ENCODE measurements at regions not wholly inside any gene's neighbourhood (a gene's known extent, or its start where the extent isn't known, plus 50 kb on each side); places are given as distances from the start of the nearest gene placed in this dataset.

DNA sequence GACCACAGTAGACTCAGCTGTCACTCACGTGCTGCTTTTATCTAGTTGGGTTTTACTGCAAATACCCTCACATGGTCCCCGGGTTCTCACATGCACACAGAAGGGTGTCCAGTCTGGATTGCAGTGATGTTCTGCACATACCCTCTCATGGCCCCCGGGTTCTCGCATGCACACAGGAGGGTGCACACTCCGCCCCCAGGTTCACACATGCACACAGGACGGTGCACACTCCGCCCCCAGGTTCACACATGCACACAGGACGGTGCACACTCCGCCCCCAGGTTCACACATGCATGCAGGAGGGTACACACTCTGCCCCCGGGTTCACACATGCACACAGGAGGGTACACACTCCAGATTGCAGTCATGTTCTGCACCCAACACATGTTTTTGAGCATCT lies 224.3 kb downstream of the ERMARD start:
- 83% methylated on average over 9 of the region's 10 CpGs for WGBS (ENCODE audit: insufficient coverage)
- H4K20me1 ChIP-seq (ENCODE audit: insufficient read depth, low read length) = no peaks in the 10 kb centered on the region
- no peak overlapping the region for H3K4me2 ChIP-seq (replicated peaks; ENCODE audit: extremely low read depth, low read length, poor library complexity, severe bottlenecking)
- no peak overlapping the region for H3K27ac ChIP-seq (ENCODE audit: low read depth in 1 of 2, low read length in 2 of 2)
- H3K4me3 ChIP-seq (replicated peaks in 1 of 3; ENCODE audit: low read depth in 2 of 3, low read length in 3 of 3) = no peak overlapping the region
- Mint-ChIP-seq H3K4me3 (no peak overlapping the region), H3K27me3 (ENCODE audit: low read depth in 3 of 3) (peaks cover 3 to 12% (median 6%) of the 10 kb centered on the region in 3 donors), H3K4me1 (peaks cover 3% of the 10 kb centered on the region), H3K27ac (no peak overlapping the region), H3K36me3 (no peaks in the 10 kb centered on the region), H3K9me3 (no peaks in the 10 kb centered on the region)
- no peak overlapping the region for H2AFZ ChIP-seq (ENCODE audit: insufficient read depth, low read depth, low read length, poor library complexity, severe bottlenecking)
- TF ChIP-seq, protein P1, sequence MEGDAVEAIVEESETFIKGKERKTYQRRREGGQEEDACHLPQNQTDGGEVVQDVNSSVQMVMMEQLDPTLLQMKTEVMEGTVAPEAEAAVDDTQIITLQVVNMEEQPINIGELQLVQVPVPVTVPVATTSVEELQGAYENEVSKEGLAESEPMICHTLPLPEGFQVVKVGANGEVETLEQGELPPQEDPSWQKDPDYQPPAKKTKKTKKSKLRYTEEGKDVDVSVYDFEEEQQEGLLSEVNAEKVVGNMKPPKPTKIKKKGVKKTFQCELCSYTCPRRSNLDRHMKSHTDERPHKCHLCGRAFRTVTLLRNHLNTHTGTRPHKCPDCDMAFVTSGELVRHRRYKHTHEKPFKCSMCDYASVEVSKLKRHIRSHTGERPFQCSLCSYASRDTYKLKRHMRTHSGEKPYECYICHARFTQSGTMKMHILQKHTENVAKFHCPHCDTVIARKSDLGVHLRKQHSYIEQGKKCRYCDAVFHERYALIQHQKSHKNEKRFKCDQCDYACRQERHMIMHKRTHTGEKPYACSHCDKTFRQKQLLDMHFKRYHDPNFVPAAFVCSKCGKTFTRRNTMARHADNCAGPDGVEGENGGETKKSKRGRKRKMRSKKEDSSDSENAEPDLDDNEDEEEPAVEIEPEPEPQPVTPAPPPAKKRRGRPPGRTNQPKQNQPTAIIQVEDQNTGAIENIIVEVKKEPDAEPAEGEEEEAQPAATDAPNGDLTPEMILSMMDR (IDR thresholded peaks at IDR 0.05) = no peak
- intact Hi-C loops (cut with micrococcal nuclease) = no loop called here
- H3K27me3 ChIP-seq (ENCODE audit: control insufficient read depth in 2 of 2, insufficient read depth in 2 of 2, low read length in 2 of 2) = no peaks in the 10 kb centered on the region
- H3K36me3 ChIP-seq (replicated peaks in 1 of 2; ENCODE audit: control insufficient read depth in 1 of 2, insufficient read depth in 2 of 2, low read length in 2 of 2) = no peaks in the 10 kb centered on the region
- no peaks in the 10 kb centered on the region for H3K9me3 ChIP-seq (replicated peaks in 1 of 2; ENCODE audit: control insufficient read depth in 1 of 2, insufficient read depth in 1 of 2, low read length in 2 of 2)
- no peak for DNase-seq
- H3K4me1 ChIP-seq (ENCODE audit: control insufficient read depth in 1 of 2, insufficient read depth in 2 of 2, low read length in 2 of 2) = no peaks in the 10 kb centered on the region
- no peak overlapping the region for H3K9ac ChIP-seq (ENCODE audit: insufficient read depth, low read length, poor library complexity, severe bottlenecking)
- no peaks in the 10 kb centered on the region for H3K79me2 ChIP-seq (ENCODE audit: insufficient read depth, low read length)

DNA sequence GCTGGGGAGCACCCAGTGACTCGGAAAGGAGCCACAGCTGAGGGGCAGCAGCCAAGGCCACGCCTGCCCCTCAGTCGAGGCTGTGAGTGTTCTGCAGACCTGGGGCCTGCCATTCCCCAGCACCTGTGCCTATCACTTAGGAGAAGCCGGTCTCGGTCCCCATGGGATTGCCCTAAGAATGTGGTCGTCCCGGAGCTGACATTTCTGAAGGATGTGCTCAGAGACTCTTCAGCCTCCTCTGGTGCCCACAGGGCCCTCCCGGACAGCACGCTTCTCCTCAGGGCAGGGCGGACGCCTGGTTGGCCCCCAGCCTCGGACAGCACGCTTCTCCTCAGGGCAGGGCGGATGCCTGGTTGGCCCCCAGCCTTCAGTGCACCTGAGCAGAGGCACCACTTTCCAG lies 223.9 kb downstream of the ERMARD start:
- Mint-ChIP-seq H3K27me3 (ENCODE audit: low read depth in 3 of 3) (peaks cover 3 to 12% (median 6%) of the 10 kb centered on the region in 3 donors), H3K4me3 (no peak overlapping the region), H3K4me1 (peaks cover 3% of the 10 kb centered on the region), H3K36me3 (no peaks in the 10 kb centered on the region), H3K27ac (no peak overlapping the region), H3K9me3 (no peaks in the 10 kb centered on the region)
- TF ChIP-seq, protein P1 (IDR thresholded peaks at IDR 0.05) = no peak
- no peaks in the 10 kb centered on the region for H3K36me3 ChIP-seq (replicated peaks in 1 of 2; ENCODE audit: control insufficient read depth in 1 of 2, insufficient read depth in 2 of 2, low read length in 2 of 2)
- no peaks in the 10 kb centered on the region for H3K79me2 ChIP-seq (ENCODE audit: insufficient read depth, low read length)
- 88% methylated on average over 14 of the region's 14 CpGs for WGBS (ENCODE audit: insufficient coverage)
- no peak overlapping the region for H2AFZ ChIP-seq (ENCODE audit: insufficient read depth, low read depth, low read length, poor library complexity, severe bottlenecking)
- no peak overlapping the region for H3K4me2 ChIP-seq (replicated peaks; ENCODE audit: extremely low read depth, low read length, poor library complexity, severe bottlenecking)
- DNase-seq = no peak
- no peak overlapping the region for H3K9ac ChIP-seq (ENCODE audit: insufficient read depth, low read length, poor library complexity, severe bottlenecking)
- no peaks in the 10 kb centered on the region for H3K27me3 ChIP-seq (ENCODE audit: control insufficient read depth in 2 of 2, insufficient read depth in 2 of 2, low read length in 2 of 2)
- intact Hi-C loops (cut with micrococcal nuclease) = no loop called here
- H3K4me3 ChIP-seq (replicated peaks in 1 of 3; ENCODE audit: low read depth in 2 of 3, low read length in 3 of 3) = no peak overlapping the region
- H3K27ac ChIP-seq (ENCODE audit: low read depth in 1 of 2, low read length in 2 of 2) = no peak overlapping the region
- no peaks in the 10 kb centered on the region for H4K20me1 ChIP-seq (ENCODE audit: insufficient read depth, low read length)
- H3K4me1 ChIP-seq (ENCODE audit: control insufficient read depth in 1 of 2, insufficient read depth in 2 of 2, low read length in 2 of 2) = no peaks in the 10 kb centered on the region
- no peaks in the 10 kb centered on the region for H3K9me3 ChIP-seq (replicated peaks in 1 of 2; ENCODE audit: control insufficient read depth in 1 of 2, insufficient read depth in 1 of 2, low read length in 2 of 2)

Data from CD14-positive monocyte (primary cell).